Prostate gland (tissue), 2 donors: ENCODE measurements at regions not wholly inside any gene's neighbourhood (a gene's known extent, or its start where the extent isn't known, plus 50 kb on each side); places are given as distances from the start of the nearest gene placed in this dataset.

ENCODE experiments used
- DNase-seq: peaks from one replicate; pipeline ENCODE4 v3.0.0-alpha.2; 2019; ENCODE audit warnings: low spot score
- H3K27ac ChIP-seq, 2 donors: fragments of 200-600 bp; sonication (generic); 2 replicates each; pipeline ENCODE4 v1.5.1; 2017 to 2019
- H3K27me3 ChIP-seq: fragments of 200-600 bp; sonication (generic); replicated peaks from 2 replicates; pipeline ENCODE4 v1.5.1; 2019; ENCODE audit not compliant: insufficient read depth
- H3K36me3 ChIP-seq, 2 donors: fragments of 200-600 bp; sonication (generic); 1 replicate in 1 of 2; 2 replicates in 1 of 2; pipeline versions ENCODE4 v1.5.1 to v1.8.1; 2017 to 2019
- H3K4me1 ChIP-seq: fragments of 200-600 bp; sonication (generic); replicated peaks from 2 replicates; pipeline ENCODE4 v1.5.1; 2019
- H3K4me3 ChIP-seq, 2 donors: fragments of 200-600 bp; sonication (generic); 2 replicates each; pipeline ENCODE4 v1.5.1; 2017 to 2019
- H3K9me3 ChIP-seq: fragments of 200-600 bp; sonication (generic); 2 replicates; pipeline ENCODE4 v1.5.1; 2017
- CTCF ChIP-seq, 4 experiments: fragments of 200-600 bp in 2 of 4; fragments of 450-650 bp in 2 of 4; sonication (generic) in 2 of 4; IDR thresholded peaks; 1 replicate in 3 of 4; 2 replicates in 1 of 4; pipeline ENCODE4 v1.5.1; 2016 to 2019; ENCODE audit warnings: antibody characterized with exemption in 4 of 4, mild to moderate bottlenecking in 2 of 4, moderate library complexity in 2 of 4
- POLR2A ChIP-seq: fragments of 450-650 bp; IDR thresholded peaks from one replicate; pipeline ENCODE4 v1.6.1; 2016; ENCODE audit warnings: antibody characterized with exemption, mild to moderate bottlenecking
- POLR2AphosphoS5 ChIP-seq: sonication (generic); formaldehyde crosslinking; IDR thresholded peaks from one replicate; pipeline ENCODE4 v1.6.1; 2017; ENCODE audit warnings: antibody characterized with exemption
- WGBS: methylation state at CpG from one replicate; pipeline ENCODE4 v1.1.5; 2018; 5-methylcytosine and 5-hydroxymethylcytosine counted together
- intact Hi-C: fragments of 100-400 bp; cut with DNase I; formaldehyde crosslinking; loops from one replicate; pipeline ENCODE4 v1.14.2; 2022

- TF ChIP-seq POLR2AphosphoS5: no peak
- TF ChIP-seq POLR2A: no peak
- no peak for TF ChIP-seq CTCF (IDR thresholded peaks at IDR 0.05)
- Histone ChIP-seq H3K4me3 (no peak overlapping the region), H3K9me3 (no peaks in the 10 kb centered on the region), H3K36me3 (no peaks in the 10 kb centered on the region), H3K27ac (no peak overlapping the region), H3K27me3 (peaks cover 2% of the 10 kb centered on the region), H3K4me1 (no peaks in the 10 kb centered on the region)
- intact Hi-C loops: no loop called here
- no peak for DNase-seq
- 92% methylated on average over 13 of the region's 13 CpGs for WGBS
Measured at GRCh38 chr9:38229504-38230155, 160.6 kb upstream of the SHB start.

- 88% methylated on average over 5 of the region's 5 CpGs for WGBS
- H3K27me3 ChIP-seq: peaks cover 2% of the 10 kb centered on the region
- intact Hi-C loops: no loop called here
Measured at GRCh38 chr9:38229104-38229500, 160.1 kb upstream of the SHB start.

GRCh38 chr9:38228331-38229103 lies 159.5 kb upstream of the SHB start:
- WGBS: 63% methylated on average over 13 of the region's 13 CpGs
- H3K9me3 ChIP-seq: no peaks in the 10 kb centered on the region
- intact Hi-C loops: no loop called here

More at GRCh38 chr9:38229104-38229500, 160.1 kb upstream of the SHB start:
- no peaks in the 10 kb centered on the region for H3K4me1 ChIP-seq
- TF ChIP-seq CTCF (IDR thresholded peaks at IDR 0.05): no peak
- TF ChIP-seq POLR2AphosphoS5: no peak
- no peak for TF ChIP-seq POLR2A
- no peak overlapping the region for H3K4me3 ChIP-seq
- no peaks in the 10 kb centered on the region for H3K36me3 ChIP-seq
- H3K9me3 ChIP-seq: no peaks in the 10 kb centered on the region
- H3K27ac ChIP-seq: no peak overlapping the region
- no peak for DNase-seq

GRCh38 chr9:38227656-38228055 lies 158.6 kb upstream of the SHB start:
- Histone ChIP-seq H3K27ac (no peak overlapping the region), H3K9me3 (no peaks in the 10 kb centered on the region), H3K27me3 (no peaks in the 10 kb centered on the region), H3K4me1 (no peaks in the 10 kb centered on the region), H3K4me3 (no peak overlapping the region), H3K36me3 (no peaks in the 10 kb centered on the region)
- TF ChIP-seq POLR2AphosphoS5 (no peak), CTCF (IDR thresholded peaks at IDR 0.05) (no peak), POLR2A (no peak)
- DNase-seq: no peak
- intact Hi-C loops: no loop called here
- 47% methylated on average over 10 of the region's 10 CpGs for WGBS

More at GRCh38 chr9:38228331-38229103, 159.5 kb upstream of the SHB start:
- TF ChIP-seq CTCF (IDR thresholded peaks at IDR 0.05) (no peak), POLR2AphosphoS5 (no peak), POLR2A (no peak)
- Histone ChIP-seq H3K27me3 (peaks cover 2% of the 10 kb centered on the region), H3K36me3 (no peaks in the 10 kb centered on the region), H3K27ac (no peak overlapping the region), H3K4me3 (no peak overlapping the region), H3K4me1 (no peaks in the 10 kb centered on the region)
- no peak for DNase-seq
